Epithelial cell of proximal tubule (primary cell): ENCODE measurements at regions not wholly inside any gene's neighbourhood (a gene's known extent, or its start where the extent isn't known, plus 50 kb on each side); places are given as distances from the start of the nearest gene placed in this dataset.

Source experiments
- DNase-seq: peaks from one replicate; pipeline ENCODE4 v3.0.0-alpha.2; 2011; ENCODE audit warnings: low read depth
- H3K4me3 ChIP-seq: 2 replicates; pipeline ENCODE4 v1.5.1; 2011; ENCODE audit warnings: low read depth, mild to moderate bottlenecking, low read length
- TF ChIP-seq, protein P1 (sequence below): conservative IDR thresholded peaks from 2 replicates; pipeline ENCODE4 v1.5.1; 2012; ENCODE audit warnings: low read depth, mild to moderate bottlenecking, low read length

DNA sequence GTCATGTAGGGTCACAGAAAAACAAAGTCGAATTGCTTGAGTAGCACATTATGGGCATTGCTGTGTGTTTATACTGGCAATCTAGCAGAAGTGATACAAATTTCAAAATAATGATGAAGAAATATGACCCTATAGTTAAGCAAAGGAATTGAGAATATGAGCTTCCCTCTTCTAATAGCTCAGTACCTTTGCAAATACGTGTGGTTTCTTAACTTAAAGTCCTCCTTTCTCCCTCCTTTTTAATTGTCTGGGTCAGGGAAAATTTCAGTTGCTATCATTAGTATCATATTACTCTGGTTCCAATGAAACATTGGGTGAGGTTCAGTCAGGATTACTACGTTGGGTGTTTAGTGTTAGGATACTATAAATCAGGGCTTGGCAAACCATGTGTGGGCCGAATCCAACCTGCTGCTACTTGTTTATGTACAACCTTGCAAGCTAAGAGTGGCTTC, 166.8 kb upstream of the CARMIL1 start:
- TF ChIP-seq, protein P1, sequence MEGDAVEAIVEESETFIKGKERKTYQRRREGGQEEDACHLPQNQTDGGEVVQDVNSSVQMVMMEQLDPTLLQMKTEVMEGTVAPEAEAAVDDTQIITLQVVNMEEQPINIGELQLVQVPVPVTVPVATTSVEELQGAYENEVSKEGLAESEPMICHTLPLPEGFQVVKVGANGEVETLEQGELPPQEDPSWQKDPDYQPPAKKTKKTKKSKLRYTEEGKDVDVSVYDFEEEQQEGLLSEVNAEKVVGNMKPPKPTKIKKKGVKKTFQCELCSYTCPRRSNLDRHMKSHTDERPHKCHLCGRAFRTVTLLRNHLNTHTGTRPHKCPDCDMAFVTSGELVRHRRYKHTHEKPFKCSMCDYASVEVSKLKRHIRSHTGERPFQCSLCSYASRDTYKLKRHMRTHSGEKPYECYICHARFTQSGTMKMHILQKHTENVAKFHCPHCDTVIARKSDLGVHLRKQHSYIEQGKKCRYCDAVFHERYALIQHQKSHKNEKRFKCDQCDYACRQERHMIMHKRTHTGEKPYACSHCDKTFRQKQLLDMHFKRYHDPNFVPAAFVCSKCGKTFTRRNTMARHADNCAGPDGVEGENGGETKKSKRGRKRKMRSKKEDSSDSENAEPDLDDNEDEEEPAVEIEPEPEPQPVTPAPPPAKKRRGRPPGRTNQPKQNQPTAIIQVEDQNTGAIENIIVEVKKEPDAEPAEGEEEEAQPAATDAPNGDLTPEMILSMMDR: no peak
- DNase-seq: no peak
- H3K4me3 ChIP-seq: no peak overlapping the region

DNA sequence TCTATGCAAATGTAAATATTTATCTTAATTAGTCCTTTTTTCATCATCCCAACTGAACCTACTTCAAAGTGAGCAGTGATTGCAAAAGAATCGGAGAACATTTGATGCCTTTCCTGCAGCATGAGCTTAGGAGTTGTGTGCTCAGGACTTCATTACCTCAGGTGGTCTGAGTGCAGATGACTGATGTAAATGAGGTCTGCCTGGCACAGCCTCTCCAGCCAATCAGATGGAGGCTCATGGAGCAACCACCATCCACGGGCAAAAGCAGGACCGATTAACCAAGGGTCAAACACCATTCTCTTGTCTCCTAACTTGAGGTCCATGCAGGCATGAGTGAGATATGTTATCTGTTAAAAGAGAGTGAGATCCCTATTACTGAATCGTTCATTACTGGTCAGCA, 165.7 kb upstream of the CARMIL1 start:
- no peak for DNase-seq
- no peak overlapping the region for H3K4me3 ChIP-seq
- TF ChIP-seq, protein P1: no peak

DNA sequence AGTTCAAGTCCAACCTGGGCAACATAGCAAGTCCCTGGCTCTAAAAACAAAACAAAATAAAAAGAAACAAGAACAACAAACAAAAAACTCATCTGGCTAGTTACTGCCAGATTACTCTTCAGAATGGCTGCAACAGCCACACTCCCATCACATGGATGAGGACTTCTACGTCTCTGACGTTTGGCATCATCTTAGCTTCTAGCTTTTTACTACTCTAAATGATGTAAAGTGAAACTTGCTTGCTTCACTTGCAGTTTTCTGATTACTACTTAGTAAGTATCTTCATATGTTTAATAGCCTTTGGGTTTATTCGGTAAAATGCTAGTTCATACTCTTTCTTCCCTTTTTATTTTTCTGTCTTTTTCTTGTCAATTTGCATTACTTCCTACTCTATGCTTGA, 161.1 kb upstream of the CARMIL1 start:
- H3K4me3 ChIP-seq: no peak overlapping the region
- TF ChIP-seq, protein P1: no peak
- DNase-seq: no peak

DNA sequence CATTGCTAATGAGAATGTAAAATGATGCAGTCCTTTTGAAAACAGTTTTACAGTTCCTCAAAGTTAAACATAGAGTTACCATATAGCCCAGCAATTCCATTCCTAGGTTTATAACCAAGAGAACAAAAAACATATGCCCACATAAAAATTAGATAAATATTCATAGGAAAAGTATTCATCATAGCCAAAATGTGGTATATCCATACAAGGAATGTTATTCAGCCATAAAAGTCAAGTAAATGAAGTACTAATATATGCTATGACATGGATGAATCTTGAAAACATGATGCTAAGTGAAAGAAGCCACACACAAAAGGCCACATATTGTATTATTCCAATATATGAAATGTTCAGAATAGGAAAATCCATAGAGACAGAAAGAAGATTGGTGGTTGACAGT, 158.0 kb upstream of the CARMIL1 start:
- TF ChIP-seq, protein P1: no peak
- H3K4me3 ChIP-seq: no peak overlapping the region
- no peak for DNase-seq

DNA sequence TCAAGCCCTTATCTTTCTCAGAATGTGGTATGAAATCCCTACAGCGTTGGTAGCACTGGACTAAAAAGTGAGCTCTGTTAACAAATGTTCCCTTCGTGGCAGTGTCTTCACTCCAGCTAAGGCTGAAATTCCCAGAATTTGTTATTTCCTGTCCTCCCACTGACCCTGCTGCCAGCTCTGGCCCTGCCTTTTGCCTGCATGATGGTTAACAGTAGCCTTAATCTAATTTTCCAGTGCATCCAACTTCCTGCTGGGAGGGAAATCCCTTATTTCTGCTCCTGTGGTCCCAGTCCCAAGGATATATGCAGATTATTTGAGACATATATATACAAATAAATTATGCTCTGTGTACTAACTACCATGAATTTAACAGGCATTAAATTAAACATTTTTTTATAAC, 157.2 kb upstream of the CARMIL1 start:
- no peak for DNase-seq
- TF ChIP-seq, protein P1: no peak

DNA sequence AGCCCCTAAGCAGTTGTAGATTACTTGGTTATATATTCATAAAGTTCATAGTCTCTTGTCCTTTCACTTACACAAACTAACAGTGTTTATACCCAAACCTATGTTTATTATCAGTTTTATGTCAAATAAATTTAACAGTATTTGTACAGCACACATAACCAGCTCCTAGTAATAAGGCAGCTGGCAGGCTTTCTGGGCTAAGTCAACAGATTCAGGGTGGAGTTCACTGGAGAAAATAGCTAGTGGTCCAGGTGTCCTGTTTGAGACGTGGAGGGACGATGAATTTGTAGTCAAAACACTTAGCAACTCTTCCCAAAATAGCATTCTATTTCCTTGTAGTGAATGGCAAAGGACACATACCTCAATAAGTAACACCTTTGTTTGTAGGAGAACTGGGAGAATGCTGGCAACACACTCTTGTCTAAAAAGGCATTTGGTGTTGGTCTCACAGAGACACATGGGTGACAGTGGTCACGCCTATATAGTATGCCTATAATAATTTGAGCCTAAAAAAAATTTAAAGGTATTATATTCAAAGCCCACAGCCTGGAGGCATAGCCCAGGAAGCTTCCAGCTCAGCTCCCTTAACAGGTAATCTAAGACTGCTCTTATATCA, 156.4 kb upstream of the CARMIL1 start:
- no peak overlapping the region for H3K4me3 ChIP-seq
- TF ChIP-seq, protein P1: no peak
- no peak for DNase-seq

More for the DNA sequence above, 157.2 kb upstream of the CARMIL1 start:
- no peak overlapping the region for H3K4me3 ChIP-seq

DNA sequence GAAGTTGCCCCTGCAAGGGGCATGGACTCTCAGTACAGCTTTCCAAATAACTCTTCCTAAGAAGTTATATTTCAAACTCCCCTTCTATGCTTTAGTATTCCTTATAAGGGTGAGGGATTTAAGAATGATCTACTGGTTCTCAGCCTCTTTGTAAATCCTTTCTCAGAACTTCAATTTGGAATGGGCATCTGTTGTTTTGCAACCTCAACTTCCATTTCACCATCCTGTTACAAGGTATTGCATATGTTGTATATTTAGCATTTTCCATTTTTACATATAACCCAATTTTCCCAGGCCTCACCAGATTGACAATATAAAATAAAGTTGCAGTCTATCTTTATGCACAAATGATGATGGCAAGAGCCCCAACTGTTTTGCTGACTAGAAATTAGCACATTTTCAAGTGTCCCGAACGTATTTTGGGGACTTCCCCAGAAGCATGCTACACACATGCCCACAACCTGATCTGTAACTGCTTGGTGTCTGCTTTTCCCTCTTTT, 154.9 kb upstream of the CARMIL1 start:
- no peak for DNase-seq
- H3K4me3 ChIP-seq: no peak overlapping the region
- TF ChIP-seq, protein P1: no peak
